Vagina (tissue), 2 donors: ENCODE measurements at regions not wholly inside any gene's neighbourhood (a gene's known extent, or its start where the extent isn't known, plus 50 kb on each side); places are given as distances from the start of the nearest gene placed in this dataset.

Experiments
- CTCF ChIP-seq, 3 experiments: fragments of 450-650 bp in 2 of 3; fragments of 200-600 bp in 1 of 3; sonication (generic) in 1 of 3; IDR thresholded peaks; one replicate each; pipeline ENCODE4 v1.5.1; 2017 to 2019; ENCODE audit warnings: antibody characterized with exemption in 3 of 3, mild to moderate bottlenecking in 2 of 3, moderate library complexity in 2 of 3
- POLR2A ChIP-seq, 2 donors: fragments of 450-650 bp; IDR thresholded peaks; one replicate each; pipeline ENCODE4 v1.6.1; 2017; ENCODE audit warnings: antibody characterized with exemption in 2 of 2, mild to moderate bottlenecking in 2 of 2, moderate library complexity in 2 of 2
- POLR2AphosphoS5 ChIP-seq, 2 donors: sonication (generic); formaldehyde crosslinking; IDR thresholded peaks; one replicate each; pipeline ENCODE4 v1.9.0; 2017; ENCODE audit warnings: antibody characterized with exemption in 2 of 2, mild to moderate bottlenecking in 2 of 2, low read depth in 1 of 2; ENCODE audit not compliant: insufficient read depth in 1 of 2

GRCh38 chr6:1025821-1026220, 286.1 kb upstream of the FOXQ1 start:
- no peak for TF ChIP-seq POLR2AphosphoS5 (IDR thresholded peaks at IDR 0.05; ENCODE audit: insufficient read depth in 1 of 2, low read depth in 1 of 2)
- TF ChIP-seq CTCF (IDR thresholded peaks at IDR 0.05), result no peak
- no peak for TF ChIP-seq POLR2A (IDR thresholded peaks at IDR 0.05)
